IMR-90 (cell line): ENCODE measurements at regions not wholly inside any gene's neighbourhood (a gene's known extent, or its start where the extent isn't known, plus 50 kb on each side); places are given as distances from the start of the nearest gene placed in this dataset.

Experiments used
- ATAC-seq: fragments of 200-7000 bp; cut with Tn5 transposase; 2 replicates; pipeline ENCODE4 v1.9.1; 2020; ENCODE audit warnings: low read depth, mild to moderate bottlenecking, moderate library complexity
- BruUV-seq: library from RNA; stranded (reverse); fragments of 400-500 nt; replicated peaks from 2 replicates; lab custom pipeline; 2021; lab: Mats Ljungman, UMichigan
- CTCF ChIA-PET: fragments of 300-600 bp; formaldehyde crosslinking; extraction: SDS; loops from one replicate; lab custom pipeline; 2021; ENCODE audit warnings: antibody characterized with exemption; lab: Yijun Ruan, JAX
- POLR2A ChIA-PET: fragments of 300-600 bp; sonication (Branson Sonifier 250); formaldehyde crosslinking; loops from one replicate; lab custom pipeline; 2022; ENCODE audit warnings: antibody characterized with exemption; ENCODE audit not compliant: unreplicated experiment; lab: Charles Lee
- DNase-seq: peaks from one replicate; pipeline ENCODE4 v3.0.0; 2013
- H2AFZ ChIP-seq: replicated peaks from 2 replicates; pipeline ENCODE3; 2013; ENCODE audit warnings: low read length, mild to moderate bottlenecking; ENCODE audit not compliant: poor library complexity
- H2AK5ac ChIP-seq: 2 replicates; pipeline ENCODE4 v1.6.1; 2013; ENCODE audit warnings: low read depth, low read length, inconsistent platforms
- H2AK9ac ChIP-seq: replicated peaks from 2 replicates; pipeline ENCODE3; 2013; ENCODE audit warnings: mild to moderate bottlenecking, low read depth, low read length, moderate library complexity; ENCODE audit not compliant: poor library complexity
- H2BK120ac ChIP-seq: 2 replicates; pipeline ENCODE4 v1.6.1; 2013; ENCODE audit warnings: low read depth, low read length, inconsistent platforms
- H2BK15ac ChIP-seq: 3 replicates; pipeline ENCODE4 v1.6.1; 2013; ENCODE audit warnings: low read depth, low read length, inconsistent platforms
- H2BK20ac ChIP-seq: 2 replicates; pipeline ENCODE4 v1.6.1; 2013; ENCODE audit warnings: low read depth, mild to moderate bottlenecking, inconsistent platforms, low read length, moderate library complexity
- H2BK5ac ChIP-seq: 2 replicates; pipeline ENCODE4 v1.6.1; 2013; ENCODE audit warnings: mild to moderate bottlenecking, low read depth, low read length, inconsistent platforms; ENCODE audit not compliant: poor library complexity, severe bottlenecking
- H3K14ac ChIP-seq: replicated peaks from 2 replicates; pipeline ENCODE4 v1.6.1; 2013; ENCODE audit warnings: low read depth, low read length, inconsistent platforms
- H3K18ac ChIP-seq: 2 replicates; pipeline ENCODE4 v1.6.1; 2013; ENCODE audit warnings: low read depth, low read length, control low read depth
- H3K23ac ChIP-seq: 2 replicates; pipeline ENCODE4 v1.6.1; 2013; ENCODE audit warnings: low read depth, low read length, inconsistent platforms
- H3K27ac ChIP-seq: 2 replicates; pipeline ENCODE4 v1.5.1; 2013; ENCODE audit warnings: mild to moderate bottlenecking, control low read depth, low read length; ENCODE audit not compliant: insufficient read depth
- H3K27me3 ChIP-seq: 2 replicates; pipeline ENCODE4 v1.6.1; 2013; ENCODE audit warnings: low read length; ENCODE audit not compliant: control insufficient read depth, insufficient read depth
- H3K36me3 ChIP-seq: 2 replicates; pipeline ENCODE4 v1.6.1; 2013; ENCODE audit warnings: low read length, mixed read lengths; ENCODE audit not compliant: control insufficient read depth, insufficient read depth
- H3K4ac ChIP-seq: 2 replicates; pipeline ENCODE4 v1.6.1; 2013; ENCODE audit warnings: low read depth, low read length, inconsistent platforms
- H3K4me1 ChIP-seq: 2 replicates; pipeline ENCODE4 v1.6.1; 2013; ENCODE audit warnings: low read length, mixed read lengths; ENCODE audit not compliant: control insufficient read depth, insufficient read depth
- H3K4me2 ChIP-seq: 2 replicates; pipeline ENCODE4 v1.6.1; 2013; ENCODE audit warnings: low read depth, mild to moderate bottlenecking, control low read depth, low read length, moderate library complexity
- H3K4me3 ChIP-seq: 2 replicates; pipeline ENCODE4 v1.5.1; 2013; ENCODE audit warnings: low read depth, mild to moderate bottlenecking, control low read depth, low read length, moderate library complexity; ENCODE audit not compliant: insufficient read depth
- H3K56ac ChIP-seq: 2 replicates; pipeline ENCODE4 v1.6.1; 2013; ENCODE audit warnings: low read length, inconsistent platforms; ENCODE audit not compliant: insufficient read depth; ENCODE audit errors: extremely low read depth
- H3K79me1 ChIP-seq, 2 experiments: 2 replicates each; pipeline ENCODE4 v1.6.1; 2013; ENCODE audit warnings: low read length in 2 of 2, inconsistent platforms in 1 of 2, low read depth in 1 of 2
- H3K9ac ChIP-seq: 2 replicates; pipeline ENCODE4 v1.6.1; 2013; ENCODE audit warnings: low read depth, low read length, control low read depth
- H3K9me1 ChIP-seq: 2 replicates; pipeline ENCODE4 v1.6.1; 2013; ENCODE audit warnings: low read length, inconsistent platforms; ENCODE audit not compliant: insufficient read depth
- H3K9me3 ChIP-seq: 2 replicates; pipeline ENCODE4 v1.6.1; 2013; ENCODE audit warnings: low read length; ENCODE audit not compliant: control insufficient read depth, insufficient read depth
- H4K20me1 ChIP-seq: 2 replicates; pipeline ENCODE4 v1.6.1; 2013; ENCODE audit warnings: low read length, inconsistent platforms; ENCODE audit not compliant: insufficient read depth
- H4K5ac ChIP-seq: 2 replicates; pipeline ENCODE4 v1.6.1; 2013; ENCODE audit warnings: mild to moderate bottlenecking, low read depth, low read length, control low read depth
- H4K8ac ChIP-seq, 2 experiments: 2 replicates each; pipeline ENCODE4 v1.6.1; 2013; ENCODE audit warnings: low read depth in 2 of 2, low read length in 2 of 2, control low read depth in 1 of 2, inconsistent platforms in 1 of 2
- H4K91ac ChIP-seq: 2 replicates; pipeline ENCODE4 v1.6.1; 2013; ENCODE audit warnings: low read depth, low read length, inconsistent platforms; ENCODE audit not compliant: insufficient read depth
- BHLHE40 ChIP-seq: fragments of 150-350 bp; IDR thresholded peaks from 2 replicates; pipeline ENCODE4 v1.6.1; 2016; ENCODE audit warnings: mild to moderate bottlenecking, low read depth, low read length
- CEBPB ChIP-seq: IDR thresholded peaks from 2 replicates; pipeline ENCODE4 v1.6.1; 2012; ENCODE audit warnings: low read depth, low read length, improper control_type of control experiment
- MAFK ChIP-seq: IDR thresholded peaks from 2 replicates; pipeline ENCODE4 v1.6.1; 2012; ENCODE audit warnings: low read depth, low read length, improper control_type of control experiment
- MAZ ChIP-seq: IDR thresholded peaks from 2 replicates; pipeline ENCODE4 v1.6.1; 2012; ENCODE audit warnings: low read depth, mild to moderate bottlenecking, low read length, improper control_type of control experiment, moderate library complexity, borderline replicate concordance
- MXI1 ChIP-seq: IDR thresholded peaks from 2 replicates; pipeline ENCODE4 v1.6.1; 2012; ENCODE audit warnings: low read depth, mild to moderate bottlenecking, low read length, moderate library complexity, borderline replicate concordance
- NFE2L2 ChIP-seq: fragments of 150-350 bp; IDR thresholded peaks from 2 replicates; pipeline ENCODE4 v1.6.1; 2016; ENCODE audit warnings: low read depth, mild to moderate bottlenecking, low read length
- POLR2A ChIP-seq: IDR thresholded peaks from 2 replicates; pipeline ENCODE4 v1.6.1; 2012; ENCODE audit warnings: mild to moderate bottlenecking, low read depth, low read length
- RAD21 ChIP-seq: IDR thresholded peaks from 2 replicates; pipeline ENCODE4 v1.6.1; 2012; ENCODE audit warnings: low read length, improper control_type of control experiment
- RCOR1 ChIP-seq: IDR thresholded peaks from 2 replicates; pipeline ENCODE4 v1.6.1; 2012; ENCODE audit warnings: mild to moderate bottlenecking, low read length, improper control_type of control experiment; ENCODE audit not compliant: insufficient replicate concordance
- RFX5 ChIP-seq: IDR thresholded peaks from 2 replicates; pipeline ENCODE4 v1.8.0; 2012; ENCODE audit warnings: low read depth, mild to moderate bottlenecking, low read length, moderate library complexity
- SMC3 ChIP-seq: fragments of 150-350 bp; IDR thresholded peaks from 2 replicates; pipeline ENCODE4 v1.6.1; 2016; ENCODE audit warnings: low read depth, mild to moderate bottlenecking, antibody characterized with exemption, low read length, moderate library complexity
- WGBS, 2 experiments: methylation state at CpG; one replicate each; pipeline versions ENCODE4 v1.1.5 to v1.1.7; 2013; ENCODE audit warnings: missing lambda C conversion rate in 2 of 2; ENCODE audit not compliant: insufficient read length in 1 of 2; ENCODE audit errors: extremely low coverage in 2 of 2; 5-methylcytosine and 5-hydroxymethylcytosine counted together
- dilution Hi-C: fragments of 300-500 bp; cut with HindIII; formaldehyde crosslinking; loops from one replicate; pipeline ENCODE4 v1.14.3; 2018; ENCODE audit warnings: low sequenced_read_pairs; ENCODE audit not compliant: unreplicated experiment
- in situ Hi-C: fragments of 300-500 bp; cut with MboI; formaldehyde crosslinking; loops from 3 replicates; pipeline ENCODE4 v1.14.3; 2019; ENCODE audit warnings: low sequenced_read_pairs, inconsistent platforms, mixed read lengths
- intact Hi-C: fragments of 100-400 bp; cut with micrococcal nuclease; formaldehyde crosslinking; loops from 2 replicates; pipeline ENCODE4 v1.10.0; 2022
- TF ChIP-seq, protein P1 (sequence below): conservative IDR thresholded peaks from 2 replicates; pipeline ENCODE4 v1.5.1; 2012; ENCODE audit warnings: mild to moderate bottlenecking, low read depth, low read length, improper control_type of control experiment
- TF ChIP-seq, protein P2 (sequence below): fragments of 150-350 bp; IDR thresholded peaks from 2 replicates; pipeline ENCODE4 v1.6.1; 2017; ENCODE audit warnings: mild to moderate bottlenecking, antibody characterized with exemption, low read length, low read depth
- TF ChIP-seq, protein P3 (sequence below): fragments of 150-350 bp; IDR thresholded peaks from 2 replicates; pipeline ENCODE4 v1.6.1; 2016; ENCODE audit warnings: low read depth, mild to moderate bottlenecking, low read length, moderate library complexity, borderline replicate concordance

DNA sequence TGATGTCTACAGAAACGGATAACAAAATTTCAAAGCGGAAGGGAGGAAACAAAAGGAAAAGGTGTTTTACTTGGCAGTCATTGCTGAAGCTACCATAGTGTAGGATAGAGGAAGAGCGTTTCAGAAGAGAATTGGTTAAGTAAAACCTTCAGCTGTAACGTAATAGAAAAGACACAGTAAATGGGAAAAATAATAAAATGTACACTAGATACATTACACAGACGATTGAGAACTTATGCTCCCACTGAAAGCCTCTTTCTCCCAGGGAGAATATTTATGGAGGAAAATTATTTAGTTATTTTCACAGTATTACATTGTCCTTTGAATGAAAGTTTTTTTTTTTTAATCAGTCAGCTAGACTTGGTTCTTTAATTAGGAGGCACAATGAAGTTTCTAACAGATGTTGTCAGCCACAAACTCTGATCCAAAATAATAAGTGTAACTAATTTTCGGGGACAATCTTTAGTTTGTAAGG lies 90.7 kb upstream of the PRDM1 start:
- peak overlapping the region; percentile 98 for H3K56ac ChIP-seq
- H4K8ac ChIP-seq, result peak overlapping the region; percentile 54 to 94
- ATAC-seq (peak; percentile 6), DNase-seq (peak; percentile 17)
- no peaks in the 10 kb centered on the region for H4K20me1 ChIP-seq
- BruUV-seq, result no TSS peak
- ChIA-PET CTCF (interaction anchor here (1.1 kb wide), 1 partner anchor 227 kb away, joined by 3 read pairs; no protein-coding TSS in a partner anchor), POLR2A (no interaction called here)
- H2BK5ac ChIP-seq, result peak overlapping the region; percentile 97
- H3K18ac ChIP-seq, result peak overlapping the region; percentile 91
- H3K4me3 ChIP-seq, result peak overlapping the region; percentile 73
- no peak overlapping the region for H2AK9ac ChIP-seq
- H3K36me3 ChIP-seq, result no peaks in the 10 kb centered on the region
- H3K9me3 ChIP-seq, result no peaks in the 10 kb centered on the region
- H3K14ac ChIP-seq, result peak overlapping the region; percentile 97
- peak overlapping the region; percentile 99; the same call in 1 of the 2 replicates for H2BK120ac ChIP-seq
- no peak overlapping the region for H2AFZ ChIP-seq
- no CpG with 5 or more reads among the region's 6 CpGs for WGBS, 2 experiments
- H4K5ac ChIP-seq, result peak overlapping the region; percentile 20; the same call in 1 of the 2 replicates
- no peak for TF ChIP-seq RCOR1
- no peak for TF ChIP-seq NFE2L2
- no peak for TF ChIP-seq MAZ
- TF ChIP-seq SMC3, result no peak
- TF ChIP-seq CEBPB, result no peak
- TF ChIP-seq BHLHE40, result no peak
- no peak for TF ChIP-seq MXI1
- TF ChIP-seq, protein P1, sequence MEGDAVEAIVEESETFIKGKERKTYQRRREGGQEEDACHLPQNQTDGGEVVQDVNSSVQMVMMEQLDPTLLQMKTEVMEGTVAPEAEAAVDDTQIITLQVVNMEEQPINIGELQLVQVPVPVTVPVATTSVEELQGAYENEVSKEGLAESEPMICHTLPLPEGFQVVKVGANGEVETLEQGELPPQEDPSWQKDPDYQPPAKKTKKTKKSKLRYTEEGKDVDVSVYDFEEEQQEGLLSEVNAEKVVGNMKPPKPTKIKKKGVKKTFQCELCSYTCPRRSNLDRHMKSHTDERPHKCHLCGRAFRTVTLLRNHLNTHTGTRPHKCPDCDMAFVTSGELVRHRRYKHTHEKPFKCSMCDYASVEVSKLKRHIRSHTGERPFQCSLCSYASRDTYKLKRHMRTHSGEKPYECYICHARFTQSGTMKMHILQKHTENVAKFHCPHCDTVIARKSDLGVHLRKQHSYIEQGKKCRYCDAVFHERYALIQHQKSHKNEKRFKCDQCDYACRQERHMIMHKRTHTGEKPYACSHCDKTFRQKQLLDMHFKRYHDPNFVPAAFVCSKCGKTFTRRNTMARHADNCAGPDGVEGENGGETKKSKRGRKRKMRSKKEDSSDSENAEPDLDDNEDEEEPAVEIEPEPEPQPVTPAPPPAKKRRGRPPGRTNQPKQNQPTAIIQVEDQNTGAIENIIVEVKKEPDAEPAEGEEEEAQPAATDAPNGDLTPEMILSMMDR, result no peak
- TF ChIP-seq RFX5, result no peak
- no peak for TF ChIP-seq POLR2A
- no peak for TF ChIP-seq RAD21
- TF ChIP-seq, protein P2, sequence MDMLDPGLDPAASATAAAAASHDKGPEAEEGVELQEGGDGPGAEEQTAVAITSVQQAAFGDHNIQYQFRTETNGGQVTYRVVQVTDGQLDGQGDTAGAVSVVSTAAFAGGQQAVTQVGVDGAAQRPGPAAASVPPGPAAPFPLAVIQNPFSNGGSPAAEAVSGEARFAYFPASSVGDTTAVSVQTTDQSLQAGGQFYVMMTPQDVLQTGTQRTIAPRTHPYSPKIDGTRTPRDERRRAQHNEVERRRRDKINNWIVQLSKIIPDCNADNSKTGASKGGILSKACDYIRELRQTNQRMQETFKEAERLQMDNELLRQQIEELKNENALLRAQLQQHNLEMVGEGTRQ, result no peak
- TF ChIP-seq, protein P3, sequence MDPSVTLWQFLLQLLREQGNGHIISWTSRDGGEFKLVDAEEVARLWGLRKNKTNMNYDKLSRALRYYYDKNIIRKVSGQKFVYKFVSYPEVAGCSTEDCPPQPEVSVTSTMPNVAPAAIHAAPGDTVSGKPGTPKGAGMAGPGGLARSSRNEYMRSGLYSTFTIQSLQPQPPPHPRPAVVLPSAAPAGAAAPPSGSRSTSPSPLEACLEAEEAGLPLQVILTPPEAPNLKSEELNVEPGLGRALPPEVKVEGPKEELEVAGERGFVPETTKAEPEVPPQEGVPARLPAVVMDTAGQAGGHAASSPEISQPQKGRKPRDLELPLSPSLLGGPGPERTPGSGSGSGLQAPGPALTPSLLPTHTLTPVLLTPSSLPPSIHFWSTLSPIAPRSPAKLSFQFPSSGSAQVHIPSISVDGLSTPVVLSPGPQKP, result no peak
- no peak for TF ChIP-seq MAFK
- H2BK20ac ChIP-seq, result peak overlapping the region; percentile 95; the same call in 1 of the 2 replicates
- H3K4me2 ChIP-seq, result peak overlapping the region; percentile 97
- H3K27ac ChIP-seq, result peak overlapping the region; percentile 92; the same call in 1 of the 2 replicates
- H4K91ac ChIP-seq, result peak overlapping the region; percentile 96; the same call in 1 of the 2 replicates
- intact Hi-C loops (loop anchor here (1.0 to 2.0 kb wide), 4 partner anchors 90 to 565 kb away; no protein-coding TSS in a partner anchor), dilution Hi-C loops (no loop called here), in situ Hi-C loops (loop anchor here (10.0 kb wide), 1 partner anchor 391 kb away; no protein-coding TSS in a partner anchor)
- peak overlapping the region; percentile 100 for H3K23ac ChIP-seq
- peak overlapping the region; percentile 98 for H2BK15ac ChIP-seq
- H3K9ac ChIP-seq, result peak overlapping the region; percentile 87; the same call in 1 of the 2 replicates
- H3K79me1 ChIP-seq, result peaks cover 0 to 25% of the 10 kb centered on the region in 2 experiments; a peak in 2 of 4 replicates
- H2AK5ac ChIP-seq, result no peak overlapping the region
- peaks cover 12% of the 10 kb centered on the region for H3K9me1 ChIP-seq
- peaks cover 3% of the 10 kb centered on the region for H3K4me1 ChIP-seq
- peak overlapping the region; percentile 99; the same call in 1 of the 2 replicates for H3K4ac ChIP-seq
- no peaks in the 10 kb centered on the region for H3K27me3 ChIP-seq
